ENCODE measurements at regions not wholly inside any gene's neighbourhood (a gene's known extent, or its start where the extent isn't known, plus 50 kb on each side); places are given as distances from the start of the nearest gene placed in this dataset.

GRCh38 chr1:87976316-87976715 is 647.6 kb downstream of the LMO4 start:
- no peak overlapping the region for H3K4me3 Mint-ChIP-seq
- H3K27me3 Mint-ChIP-seq (ENCODE audit: low read depth): no peaks in the 10 kb centered on the region
- TF ChIP-seq CTCF (IDR thresholded peaks at IDR 0.05; ENCODE audit: unreplicated experiment in 3 of 3): no peak
- peaks cover 28% of the 10 kb centered on the region for H3K4me1 Mint-ChIP-seq
- H3K27ac Mint-ChIP-seq: no peak overlapping the region
- no peaks in the 10 kb centered on the region for H3K36me3 Mint-ChIP-seq (ENCODE audit: low read depth)
- no peaks in the 10 kb centered on the region for H3K9me3 Mint-ChIP-seq

GRCh38 chr1:87977145-87977544 is 648.5 kb downstream of the LMO4 start:
- TF ChIP-seq CTCF (IDR thresholded peaks at IDR 0.05; ENCODE audit: unreplicated experiment in 3 of 3): no peak
- no peaks in the 10 kb centered on the region for H3K27me3 Mint-ChIP-seq (ENCODE audit: low read depth)
- H3K27ac Mint-ChIP-seq: no peak overlapping the region
- H3K4me3 Mint-ChIP-seq: no peak overlapping the region
- H3K36me3 Mint-ChIP-seq (ENCODE audit: low read depth): no peaks in the 10 kb centered on the region
- H3K4me1 Mint-ChIP-seq: peaks cover 23% of the 10 kb centered on the region
- no peaks in the 10 kb centered on the region for H3K9me3 Mint-ChIP-seq

GRCh38 chr1:87979079-87979478 is 650.4 kb downstream of the LMO4 start:
- Mint-ChIP-seq H3K4me1 (peaks cover 13% of the 10 kb centered on the region), H3K9me3 (no peaks in the 10 kb centered on the region), H3K27ac (no peak overlapping the region), H3K36me3 (ENCODE audit: low read depth) (no peaks in the 10 kb centered on the region), H3K4me3 (no peak overlapping the region), H3K27me3 (ENCODE audit: low read depth) (no peaks in the 10 kb centered on the region)
- no peak for TF ChIP-seq CTCF (IDR thresholded peaks at IDR 0.05; ENCODE audit: unreplicated experiment in 3 of 3)

- no peak for TF ChIP-seq CTCF (IDR thresholded peaks at IDR 0.05; ENCODE audit: unreplicated experiment in 3 of 3)
- no peak overlapping the region for H3K27ac Mint-ChIP-seq
- no peaks in the 10 kb centered on the region for H3K27me3 Mint-ChIP-seq (ENCODE audit: low read depth)
Measured at GRCh38 chr1:87980494-87980893, 651.8 kb downstream of the LMO4 start.

GRCh38 chr1:87981386-87981785 is 652.7 kb downstream of the LMO4 start:
- H3K27me3 Mint-ChIP-seq (ENCODE audit: low read depth): no peaks in the 10 kb centered on the region

More at GRCh38 chr1:87980494-87980893, 651.8 kb downstream of the LMO4 start:
- no peaks in the 10 kb centered on the region for H3K9me3 Mint-ChIP-seq
- H3K4me3 Mint-ChIP-seq: no peak overlapping the region
- peaks cover 13% of the 10 kb centered on the region for H3K4me1 Mint-ChIP-seq
- H3K36me3 Mint-ChIP-seq (ENCODE audit: low read depth): no peaks in the 10 kb centered on the region

More at GRCh38 chr1:87981386-87981785, 652.7 kb downstream of the LMO4 start:
- no peak for TF ChIP-seq CTCF (IDR thresholded peaks at IDR 0.05; ENCODE audit: unreplicated experiment in 3 of 3)
- no peaks in the 10 kb centered on the region for H3K9me3 Mint-ChIP-seq
- H3K36me3 Mint-ChIP-seq (ENCODE audit: low read depth): no peaks in the 10 kb centered on the region
- H3K4me1 Mint-ChIP-seq: peaks cover 13% of the 10 kb centered on the region
- no peak overlapping the region for H3K4me3 Mint-ChIP-seq
- H3K27ac Mint-ChIP-seq: no peak overlapping the region

Data from nephron (organoid).